IPS-18a (cell line): ENCODE measurements at regions not wholly inside any gene's neighbourhood (a gene's known extent, or its start where the extent isn't known, plus 50 kb on each side); places are given as distances from the start of the nearest gene placed in this dataset.

Source experiments
- H3K27ac ChIP-seq: one replicate; pipeline ENCODE4 v1.5.1; 2013; ENCODE audit warnings: low read length
- H3K27me3 ChIP-seq: one replicate; pipeline ENCODE4 v1.6.1; 2013; ENCODE audit warnings: mild to moderate bottlenecking, low read length; ENCODE audit not compliant: control insufficient read depth, insufficient read depth
- H3K36me3 ChIP-seq: one replicate; pipeline ENCODE4 v1.6.1; 2013; ENCODE audit warnings: low read depth, low read length; ENCODE audit not compliant: control insufficient read depth
- H3K4me1 ChIP-seq: one replicate; pipeline ENCODE4 v1.6.1; 2013; ENCODE audit warnings: low read depth, low read length; ENCODE audit not compliant: control insufficient read depth
- H3K4me3 ChIP-seq: one replicate; pipeline ENCODE4 v1.5.1; 2013; ENCODE audit warnings: low read length
- H3K9ac ChIP-seq: one replicate; pipeline ENCODE4 v1.6.1; 2013; ENCODE audit warnings: mild to moderate bottlenecking, low read length, moderate library complexity
- H3K9me3 ChIP-seq: one replicate; pipeline ENCODE4 v1.6.1; 2013; ENCODE audit warnings: low read depth, low read length; ENCODE audit not compliant: control insufficient read depth

GRCh38 chr5:3226196-3226920 is 369.3 kb upstream of the IRX1 start:
- H3K9me3 ChIP-seq = no peaks in the 10 kb centered on the region

GRCh38 chr5:3225201-3225960 is 370.3 kb upstream of the IRX1 start:
- no peaks in the 10 kb centered on the region for H3K9me3 ChIP-seq
- no peaks in the 10 kb centered on the region for H3K36me3 ChIP-seq
- H3K27me3 ChIP-seq = no peaks in the 10 kb centered on the region
- H3K27ac ChIP-seq = no peak overlapping the region
- no peaks in the 10 kb centered on the region for H3K4me1 ChIP-seq
- no peak overlapping the region for H3K4me3 ChIP-seq
- no peak overlapping the region for H3K9ac ChIP-seq

More at GRCh38 chr5:3226196-3226920, 369.3 kb upstream of the IRX1 start:
- Histone ChIP-seq H3K4me3 (no peak overlapping the region), H3K9ac (no peak overlapping the region), H3K27me3 (no peaks in the 10 kb centered on the region), H3K27ac (no peak overlapping the region), H3K36me3 (no peaks in the 10 kb centered on the region), H3K4me1 (no peaks in the 10 kb centered on the region)

DNA sequence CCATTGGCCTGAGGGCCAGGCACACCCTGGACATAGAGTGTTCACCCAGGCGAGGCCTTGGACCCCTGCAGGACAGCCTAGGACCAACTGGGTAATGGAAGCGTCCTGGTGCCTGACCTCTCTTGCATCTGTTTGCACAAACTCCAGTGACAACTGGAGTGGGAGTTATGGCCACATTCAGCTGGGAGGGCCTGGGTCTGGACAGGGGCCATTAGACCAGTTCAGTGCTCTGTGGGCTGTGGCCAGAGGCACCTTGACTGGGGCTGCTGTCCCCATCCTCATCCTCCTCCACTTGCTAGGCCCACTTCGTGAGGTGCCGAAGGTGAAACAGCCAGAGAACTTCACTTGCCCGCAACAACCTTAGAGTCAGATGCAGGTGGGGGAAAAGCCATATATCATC is 372.7 kb upstream of the IRX1 start:
- no peak overlapping the region for H3K27ac ChIP-seq
- no peaks in the 10 kb centered on the region for H3K27me3 ChIP-seq
- no peak overlapping the region for H3K9ac ChIP-seq
- H3K4me1 ChIP-seq = no peaks in the 10 kb centered on the region
- no peaks in the 10 kb centered on the region for H3K36me3 ChIP-seq
- no peak overlapping the region for H3K4me3 ChIP-seq
- no peaks in the 10 kb centered on the region for H3K9me3 ChIP-seq

GRCh38 chr5:3221432-3221831 is 374.2 kb upstream of the IRX1 start:
- no peak overlapping the region for H3K27ac ChIP-seq

DNA sequence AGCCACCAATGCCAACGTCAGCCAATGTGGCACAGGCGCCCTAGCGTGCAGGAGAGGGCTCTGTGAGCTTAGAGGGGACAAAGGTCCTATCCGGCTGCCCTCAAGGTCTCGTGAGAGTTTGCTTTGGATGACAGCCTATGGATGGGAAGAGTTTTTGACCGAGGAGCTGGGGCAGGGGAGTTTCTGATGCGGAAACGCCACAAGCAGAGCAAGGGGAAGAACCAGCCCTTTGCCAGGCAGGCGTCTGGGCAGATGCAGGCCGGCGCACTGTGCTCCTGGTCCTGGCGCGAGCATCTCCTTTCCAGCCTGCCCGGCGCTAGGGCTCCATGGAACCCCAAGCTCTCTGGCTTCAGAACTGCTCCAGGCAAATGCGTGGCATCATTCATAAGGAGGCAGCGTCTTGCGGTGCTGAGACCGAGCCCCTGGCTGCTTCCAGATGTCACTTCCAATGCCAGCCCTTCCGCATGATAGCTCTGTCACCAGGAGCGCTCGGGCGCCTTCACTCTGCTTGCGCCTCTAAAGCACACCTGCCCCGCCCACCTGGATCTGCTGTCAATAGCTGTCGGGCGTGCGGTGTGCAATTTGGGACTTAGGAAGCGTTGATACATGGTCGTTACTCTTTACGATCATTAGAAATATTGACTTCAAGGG is 374.9 kb upstream of the IRX1 start:
- Histone ChIP-seq H3K27me3 (no peaks in the 10 kb centered on the region), H3K9me3 (no peaks in the 10 kb centered on the region)

More at GRCh38 chr5:3221432-3221831, 374.2 kb upstream of the IRX1 start:
- Histone ChIP-seq H3K9me3 (no peaks in the 10 kb centered on the region), H3K36me3 (no peaks in the 10 kb centered on the region), H3K27me3 (no peaks in the 10 kb centered on the region), H3K4me1 (no peaks in the 10 kb centered on the region), H3K4me3 (no peak overlapping the region), H3K9ac (no peak overlapping the region)

DNA sequence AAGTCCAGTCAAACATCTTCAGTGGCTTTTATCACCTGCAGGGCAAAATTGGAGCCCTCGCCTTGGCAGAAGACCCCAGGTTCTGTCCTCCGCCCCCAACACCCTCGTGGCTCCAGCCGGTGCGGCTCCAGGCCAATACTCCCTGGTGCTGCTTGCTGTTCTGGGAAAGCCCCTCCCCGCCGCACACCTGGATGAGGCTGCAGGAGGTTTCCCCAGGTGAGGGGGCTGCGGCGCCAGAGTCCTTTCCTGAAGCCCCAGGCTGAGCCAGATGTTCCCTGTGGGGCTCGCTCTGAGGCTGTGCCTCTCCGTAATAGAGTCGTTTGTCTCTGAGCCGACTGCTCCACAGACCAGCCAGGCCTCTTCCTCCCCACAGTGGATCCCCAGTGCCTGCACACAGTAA is 375.4 kb upstream of the IRX1 start:
- H3K9me3 ChIP-seq = no peaks in the 10 kb centered on the region
- H3K4me3 ChIP-seq = no peak overlapping the region
- no peaks in the 10 kb centered on the region for H3K36me3 ChIP-seq
- no peak overlapping the region for H3K9ac ChIP-seq
- no peak overlapping the region for H3K27ac ChIP-seq
- no peaks in the 10 kb centered on the region for H3K27me3 ChIP-seq
- no peaks in the 10 kb centered on the region for H3K4me1 ChIP-seq

More for the DNA sequence above, 374.9 kb upstream of the IRX1 start:
- H3K27ac ChIP-seq = no peak overlapping the region
- H3K4me1 ChIP-seq = no peaks in the 10 kb centered on the region
- no peaks in the 10 kb centered on the region for H3K36me3 ChIP-seq
- H3K4me3 ChIP-seq = no peak overlapping the region
- no peak overlapping the region for H3K9ac ChIP-seq

- no peak overlapping the region for H3K4me3 ChIP-seq
- no peaks in the 10 kb centered on the region for H3K27me3 ChIP-seq
- no peaks in the 10 kb centered on the region for H3K4me1 ChIP-seq
- no peak overlapping the region for H3K27ac ChIP-seq
- no peaks in the 10 kb centered on the region for H3K36me3 ChIP-seq
- no peak overlapping the region for H3K9ac ChIP-seq
- H3K9me3 ChIP-seq = no peaks in the 10 kb centered on the region
Observed at GRCh38 chr5:3218916-3219650, 376.5 kb upstream of the IRX1 start.

- Histone ChIP-seq H3K4me3 (no peak overlapping the region), H3K27ac (no peak overlapping the region), H3K9me3 (no peaks in the 10 kb centered on the region), H3K9ac (no peak overlapping the region), H3K27me3 (no peaks in the 10 kb centered on the region), H3K4me1 (no peaks in the 10 kb centered on the region), H3K36me3 (no peaks in the 10 kb centered on the region)
Observed at GRCh38 chr5:3217771-3218495, 377.7 kb upstream of the IRX1 start.

DNA sequence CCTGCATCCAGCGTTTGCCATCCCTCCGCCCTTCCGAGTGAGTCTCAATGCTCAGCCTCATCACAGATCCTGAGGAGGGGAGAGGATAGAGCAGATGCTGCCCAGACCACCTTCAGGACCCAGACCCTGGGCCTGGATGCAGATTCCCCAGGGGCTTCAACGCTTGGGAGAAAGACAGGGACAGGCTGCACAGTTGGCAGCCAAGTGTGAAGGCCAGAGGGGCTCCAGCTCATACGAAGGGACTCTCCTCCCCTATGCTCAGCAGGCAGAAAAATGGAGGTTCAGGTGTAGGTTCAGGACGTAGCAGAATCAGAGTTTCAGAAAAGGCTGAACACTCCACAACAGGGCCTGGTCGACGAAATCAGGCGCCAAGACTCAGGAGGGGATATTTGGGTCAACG is 378.5 kb upstream of the IRX1 start:
- Histone ChIP-seq H3K4me3 (no peak overlapping the region), H3K4me1 (no peaks in the 10 kb centered on the region), H3K27ac (no peak overlapping the region), H3K9ac (no peak overlapping the region), H3K9me3 (no peaks in the 10 kb centered on the region), H3K27me3 (no peaks in the 10 kb centered on the region), H3K36me3 (no peaks in the 10 kb centered on the region)

DNA sequence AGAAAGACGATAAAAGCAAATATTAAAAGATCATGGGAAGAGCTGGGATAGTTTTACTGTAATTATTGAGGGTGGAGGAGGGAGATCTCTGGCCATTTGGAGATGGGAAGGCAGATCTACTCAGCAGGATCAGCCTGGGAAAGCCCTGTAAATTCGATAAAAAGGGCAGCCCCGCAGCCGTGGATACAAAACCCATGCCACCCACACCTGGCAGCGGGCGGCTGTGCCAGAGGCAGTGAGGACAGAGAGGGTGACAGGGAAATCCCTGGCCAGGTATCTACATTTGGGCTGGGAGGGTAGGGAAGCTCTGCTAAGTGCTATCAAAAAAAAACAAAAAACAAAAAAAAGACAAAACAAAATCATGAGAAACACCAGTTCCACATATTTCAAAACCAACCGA is 379.2 kb upstream of the IRX1 start:
- Histone ChIP-seq H3K27me3 (no peaks in the 10 kb centered on the region), H3K9me3 (no peaks in the 10 kb centered on the region)

More for the DNA sequence above, 379.2 kb upstream of the IRX1 start:
- no peak overlapping the region for H3K27ac ChIP-seq
- H3K4me1 ChIP-seq = no peaks in the 10 kb centered on the region
- no peak overlapping the region for H3K9ac ChIP-seq
- no peak overlapping the region for H3K4me3 ChIP-seq
- no peaks in the 10 kb centered on the region for H3K36me3 ChIP-seq
